Tibial nerve (tissue), 4 donors: ENCODE measurements at regions not wholly inside any gene's neighbourhood (a gene's known extent, or its start where the extent isn't known, plus 50 kb on each side); places are given as distances from the start of the nearest gene placed in this dataset.

Experiments
- CTCF ChIP-seq, 5 experiments: fragments of 200-600 bp in 3 of 5; fragments of 450-650 bp in 2 of 5; sonication (generic) in 3 of 5; IDR thresholded peaks; one replicate each; pipeline ENCODE4 v1.5.1; 2016 to 2019; ENCODE audit warnings: antibody characterized with exemption in 5 of 5, mild to moderate bottlenecking in 3 of 5, moderate library complexity in 2 of 5
- EP300 ChIP-seq, 2 donors: sonication (generic); formaldehyde crosslinking; IDR thresholded peaks; one replicate each; pipeline ENCODE4 v1.6.1; 2017; ENCODE audit warnings: antibody characterized with exemption in 2 of 2, mild to moderate bottlenecking in 1 of 2

DNA sequence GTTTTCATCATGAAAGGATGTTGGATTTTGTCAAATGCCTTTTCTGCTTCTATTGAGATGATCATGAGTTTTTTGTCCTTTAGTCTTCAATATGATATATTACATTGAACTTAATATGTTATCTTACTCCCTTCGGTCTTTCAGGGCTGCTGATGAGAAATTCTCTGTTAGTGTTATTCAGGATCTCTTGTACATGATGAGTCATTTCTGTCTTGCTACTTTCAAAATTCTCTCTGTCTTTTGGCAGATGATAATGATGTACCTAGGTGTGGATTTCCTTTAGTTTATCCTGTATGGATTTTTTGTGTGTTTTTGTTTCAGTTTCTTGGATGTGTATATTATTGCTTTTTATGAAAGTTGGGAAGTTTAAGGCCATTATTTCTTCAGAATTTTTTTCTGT is 320.9 kb upstream of the NPSR1 start:
- TF ChIP-seq EP300 (IDR thresholded peaks at IDR 0.05) = no peak
- TF ChIP-seq CTCF (IDR thresholded peaks at IDR 0.05) = no peak
